ENCODE measurements at regions not wholly inside any gene's neighbourhood (a gene's known extent, or its start where the extent isn't known, plus 50 kb on each side); places are given as distances from the start of the nearest gene placed in this dataset.

- Mint-ChIP-seq H3K27ac (no peak overlapping the region), H3K36me3 (ENCODE audit: low read depth) (no peaks in the 10 kb centered on the region), H3K4me3 (ENCODE audit: low read depth) (no peak overlapping the region), H3K4me1 (ENCODE audit: low read depth) (peaks cover 3% of the 10 kb centered on the region), H3K27me3 (ENCODE audit: low read depth) (peaks cover 6% of the 10 kb centered on the region), H3K9me3 (peaks cover 6% of the 10 kb centered on the region)
- no peak for DNase-seq (ENCODE audit: low spot score)
- intact Hi-C loops (cut with micrococcal nuclease): no loop called here
Measured at GRCh38 chr17:77723071-77723908, 235.2 kb upstream of the TNRC6C start.

- no peaks in the 10 kb centered on the region for H3K36me3 Mint-ChIP-seq (ENCODE audit: low read depth)
- intact Hi-C loops (cut with micrococcal nuclease): no loop called here
- no peak overlapping the region for H3K27ac Mint-ChIP-seq
- peaks cover 12% of the 10 kb centered on the region for H3K27me3 Mint-ChIP-seq (ENCODE audit: low read depth)
- H3K9me3 Mint-ChIP-seq: no peaks in the 10 kb centered on the region
- peaks cover 3% of the 10 kb centered on the region for H3K4me1 Mint-ChIP-seq (ENCODE audit: low read depth)
- no peak for DNase-seq (ENCODE audit: low spot score)
- H3K4me3 Mint-ChIP-seq (ENCODE audit: low read depth): no peak overlapping the region
Measured at GRCh38 chr17:77723909-77724875, 234.3 kb upstream of the TNRC6C start.

- H3K4me1 Mint-ChIP-seq (ENCODE audit: low read depth): peaks cover 3% of the 10 kb centered on the region
- H3K9me3 Mint-ChIP-seq: no peaks in the 10 kb centered on the region
- no peak overlapping the region for H3K27ac Mint-ChIP-seq
- peaks cover 20% of the 10 kb centered on the region for H3K27me3 Mint-ChIP-seq (ENCODE audit: low read depth)
- intact Hi-C loops (cut with micrococcal nuclease): no loop called here
- no peaks in the 10 kb centered on the region for H3K36me3 Mint-ChIP-seq (ENCODE audit: low read depth)
- H3K4me3 Mint-ChIP-seq (ENCODE audit: low read depth): no peak overlapping the region
- no peak for DNase-seq (ENCODE audit: low spot score)
Measured at GRCh38 chr17:77724876-77725615, 233.5 kb upstream of the TNRC6C start.

GRCh38 chr17:77725846-77726245, 232.7 kb upstream of the TNRC6C start:
- Mint-ChIP-seq H3K4me3 (ENCODE audit: low read depth) (no peak overlapping the region), H3K9me3 (peaks cover 4% of the 10 kb centered on the region), H3K36me3 (ENCODE audit: low read depth) (no peaks in the 10 kb centered on the region), H3K4me1 (ENCODE audit: low read depth) (peaks cover 3% of the 10 kb centered on the region), H3K27me3 (ENCODE audit: low read depth) (peaks cover 22% of the 10 kb centered on the region), H3K27ac (no peak overlapping the region)
- no peak for DNase-seq (ENCODE audit: low spot score)
- intact Hi-C loops (cut with micrococcal nuclease): no loop called here

- H3K9me3 Mint-ChIP-seq: peaks cover 4% of the 10 kb centered on the region
- H3K4me1 Mint-ChIP-seq (ENCODE audit: low read depth): peaks cover 3% of the 10 kb centered on the region
- no peak overlapping the region for H3K27ac Mint-ChIP-seq
- peaks cover 19% of the 10 kb centered on the region for H3K27me3 Mint-ChIP-seq (ENCODE audit: low read depth)
- intact Hi-C loops (cut with micrococcal nuclease): no loop called here
- no peak for DNase-seq (ENCODE audit: low spot score)
- H3K36me3 Mint-ChIP-seq (ENCODE audit: low read depth): no peaks in the 10 kb centered on the region
- no peak overlapping the region for H3K4me3 Mint-ChIP-seq (ENCODE audit: low read depth)
Measured at GRCh38 chr17:77726549-77727006, 231.9 kb upstream of the TNRC6C start.

GRCh38 chr17:77727037-77727615, 231.4 kb upstream of the TNRC6C start:
- Mint-ChIP-seq H3K27ac (no peak overlapping the region), H3K4me1 (ENCODE audit: low read depth) (peaks cover 3% of the 10 kb centered on the region), H3K36me3 (ENCODE audit: low read depth) (no peaks in the 10 kb centered on the region), H3K27me3 (ENCODE audit: low read depth) (peaks cover 19% of the 10 kb centered on the region), H3K9me3 (peaks cover 7% of the 10 kb centered on the region), H3K4me3 (ENCODE audit: low read depth) (no peak overlapping the region)
- no peak for DNase-seq (ENCODE audit: low spot score)
- intact Hi-C loops (cut with micrococcal nuclease): no loop called here

- DNase-seq (ENCODE audit: low spot score): no peak
- intact Hi-C loops (cut with micrococcal nuclease): no loop called here
- Mint-ChIP-seq H3K9me3 (peaks cover 17% of the 10 kb centered on the region), H3K27me3 (ENCODE audit: low read depth) (peaks cover 30% of the 10 kb centered on the region), H3K36me3 (ENCODE audit: low read depth) (no peaks in the 10 kb centered on the region), H3K27ac (no peak overlapping the region), H3K4me3 (ENCODE audit: low read depth) (no peak overlapping the region), H3K4me1 (ENCODE audit: low read depth) (peaks cover 3% of the 10 kb centered on the region)
Measured at GRCh38 chr17:77728474-77728795, 230.1 kb upstream of the TNRC6C start.

GRCh38 chr17:77728871-77729270, 229.6 kb upstream of the TNRC6C start:
- H3K9me3 Mint-ChIP-seq: peaks cover 22% of the 10 kb centered on the region
- intact Hi-C loops (cut with micrococcal nuclease): no loop called here
- no peak overlapping the region for H3K4me3 Mint-ChIP-seq (ENCODE audit: low read depth)
- H3K4me1 Mint-ChIP-seq (ENCODE audit: low read depth): peaks cover 3% of the 10 kb centered on the region
- no peaks in the 10 kb centered on the region for H3K36me3 Mint-ChIP-seq (ENCODE audit: low read depth)
- no peak overlapping the region for H3K27ac Mint-ChIP-seq
- no peak for DNase-seq (ENCODE audit: low spot score)
- peaks cover 34% of the 10 kb centered on the region for H3K27me3 Mint-ChIP-seq (ENCODE audit: low read depth)

- no peaks in the 10 kb centered on the region for H3K36me3 Mint-ChIP-seq (ENCODE audit: low read depth)
- peaks cover 3% of the 10 kb centered on the region for H3K4me1 Mint-ChIP-seq (ENCODE audit: low read depth)
- peaks cover 22% of the 10 kb centered on the region for H3K9me3 Mint-ChIP-seq
- DNase-seq (ENCODE audit: low spot score): no peak
- intact Hi-C loops (cut with micrococcal nuclease): no loop called here
- peaks cover 35% of the 10 kb centered on the region for H3K27me3 Mint-ChIP-seq (ENCODE audit: low read depth)
- no peak overlapping the region for H3K4me3 Mint-ChIP-seq (ENCODE audit: low read depth)
- no peak overlapping the region for H3K27ac Mint-ChIP-seq
Measured at GRCh38 chr17:77729587-77729986, 228.9 kb upstream of the TNRC6C start.

- Mint-ChIP-seq H3K36me3 (ENCODE audit: low read depth) (no peaks in the 10 kb centered on the region), H3K4me3 (ENCODE audit: low read depth) (no peak overlapping the region), H3K27me3 (ENCODE audit: low read depth) (peaks cover 35% of the 10 kb centered on the region), H3K27ac (no peak overlapping the region), H3K9me3 (peaks cover 22% of the 10 kb centered on the region), H3K4me1 (ENCODE audit: low read depth) (peaks cover 3% of the 10 kb centered on the region)
- intact Hi-C loops (cut with micrococcal nuclease): no loop called here
- DNase-seq (ENCODE audit: low spot score): no peak
Measured at GRCh38 chr17:77730376-77730775, 228.1 kb upstream of the TNRC6C start.

GRCh38 chr17:77733576-77734296, 224.8 kb upstream of the TNRC6C start:
- intact Hi-C loops (cut with micrococcal nuclease): no loop called here
- H3K4me1 Mint-ChIP-seq (ENCODE audit: low read depth): no peaks in the 10 kb centered on the region
- peaks cover 37% of the 10 kb centered on the region for H3K27me3 Mint-ChIP-seq (ENCODE audit: low read depth)
- peaks cover 22% of the 10 kb centered on the region for H3K9me3 Mint-ChIP-seq
- no peak overlapping the region for H3K27ac Mint-ChIP-seq
- no peaks in the 10 kb centered on the region for H3K36me3 Mint-ChIP-seq (ENCODE audit: low read depth)
- H3K4me3 Mint-ChIP-seq (ENCODE audit: low read depth): no peak overlapping the region
- no peak for DNase-seq (ENCODE audit: low spot score)

Measured in activated T-helper 2 cell treated with anti-CD3 and anti-CD28 coated beads, Interferon-gamma antibody, Interleukin-2, Interleukin-4, amounts not matched to agents 10 μg/mL and 5 μg/mL and 100 μg/mL, durations not matched to agents 14 hours and 24 hours and 36 hours (primary cell).